GM12891 (cell line): ENCODE measurements at regions not wholly inside any gene's neighbourhood (a gene's known extent, or its start where the extent isn't known, plus 50 kb on each side); places are given as distances from the start of the nearest gene placed in this dataset.

Experiments
- POLR2A ChIP-seq: IDR thresholded peaks from 2 replicates; pipeline ENCODE4 v1.6.1; 2011; ENCODE audit warnings: low read depth, low read length, control low read depth
- POLR2AphosphoS5 ChIP-seq: IDR thresholded peaks from 2 replicates; pipeline ENCODE4 v1.6.1; 2011; ENCODE audit warnings: low read depth, low read length, control low read depth
- TAF1 ChIP-seq: IDR thresholded peaks from 2 replicates; pipeline ENCODE4 v1.6.1; 2011; ENCODE audit warnings: low read depth, low read length, control low read depth

DNA sequence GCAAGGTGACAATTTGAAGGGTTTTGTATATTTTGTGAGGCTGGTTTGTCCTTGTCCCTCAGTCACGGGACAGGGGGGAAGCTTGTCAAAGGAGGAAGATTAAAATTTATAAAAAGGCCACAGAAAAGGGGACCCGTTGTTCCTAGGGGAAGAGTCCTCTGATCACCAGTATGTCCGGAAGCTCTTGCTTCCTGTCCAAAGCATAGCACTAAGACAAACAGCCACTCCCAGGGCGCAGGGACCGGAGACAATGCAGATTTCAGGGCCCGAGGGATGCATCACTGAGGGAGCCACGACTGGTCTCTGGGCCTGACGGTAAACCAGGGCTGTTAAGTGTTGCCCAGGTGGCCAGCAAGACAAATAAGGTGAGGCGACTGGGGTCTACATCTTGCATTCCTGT lies 95.2 kb downstream of the MAF start:
- no peak for TF ChIP-seq POLR2AphosphoS5
- TF ChIP-seq POLR2A, result no peak
- no peak for TF ChIP-seq TAF1
